ENCODE measurements at regions not wholly inside any gene's neighbourhood (a gene's known extent, or its start where the extent isn't known, plus 50 kb on each side); places are given as distances from the start of the nearest gene placed in this dataset.

DNA sequence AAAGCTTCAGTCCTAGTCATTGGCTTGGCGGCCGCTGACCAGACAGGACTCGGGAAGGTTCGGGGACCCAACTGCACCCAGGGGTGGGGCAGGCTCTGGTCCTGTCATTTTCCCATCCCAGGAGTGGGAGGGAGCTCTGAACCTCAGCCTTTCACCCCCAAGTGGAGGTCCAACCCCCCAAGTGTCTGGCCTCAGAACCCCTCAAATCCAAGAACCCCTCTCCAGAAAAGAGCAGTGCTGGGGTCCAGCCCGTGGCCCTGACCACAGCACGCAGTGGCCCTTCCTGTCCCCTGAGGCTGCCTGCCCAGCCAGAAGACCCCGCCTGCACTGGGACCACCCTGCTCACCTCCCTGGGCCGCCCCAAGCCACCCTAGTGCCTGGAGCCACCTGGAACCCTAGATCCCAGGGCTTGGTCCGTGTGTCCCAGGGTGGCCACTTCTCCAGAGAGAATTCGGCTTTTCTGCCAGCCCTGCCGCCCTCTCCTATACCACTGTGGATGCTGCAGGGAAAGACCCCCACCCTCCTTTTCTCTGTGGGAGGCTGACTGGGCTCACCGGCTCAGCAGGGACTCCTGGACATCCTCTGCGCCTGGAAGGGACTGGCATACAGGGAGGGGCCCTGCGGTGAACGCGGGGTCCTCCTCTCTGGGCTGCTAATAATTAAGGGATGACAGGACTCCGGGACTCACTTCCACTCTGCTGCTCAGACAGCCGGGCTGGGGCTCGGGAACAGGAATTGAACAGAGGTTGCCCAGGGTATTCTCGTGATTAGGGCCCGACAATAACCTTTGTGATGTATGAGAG, 326.9 kb upstream of the SFSWAP start:
- Histone ChIP-seq H3K27me3 (ENCODE audit: control insufficient read depth, insufficient read depth, low read length) (no peaks in the 10 kb centered on the region), H3K4me3 (ENCODE audit: low read depth, low read length) (no peak overlapping the region), H3K36me3 (ENCODE audit: control insufficient read depth, insufficient read depth, low read length) (no peaks in the 10 kb centered on the region)
- FAIRE-seq: no peak
- DNase-seq (ENCODE audit: low read depth): no peak
- TF ChIP-seq, protein P1, sequence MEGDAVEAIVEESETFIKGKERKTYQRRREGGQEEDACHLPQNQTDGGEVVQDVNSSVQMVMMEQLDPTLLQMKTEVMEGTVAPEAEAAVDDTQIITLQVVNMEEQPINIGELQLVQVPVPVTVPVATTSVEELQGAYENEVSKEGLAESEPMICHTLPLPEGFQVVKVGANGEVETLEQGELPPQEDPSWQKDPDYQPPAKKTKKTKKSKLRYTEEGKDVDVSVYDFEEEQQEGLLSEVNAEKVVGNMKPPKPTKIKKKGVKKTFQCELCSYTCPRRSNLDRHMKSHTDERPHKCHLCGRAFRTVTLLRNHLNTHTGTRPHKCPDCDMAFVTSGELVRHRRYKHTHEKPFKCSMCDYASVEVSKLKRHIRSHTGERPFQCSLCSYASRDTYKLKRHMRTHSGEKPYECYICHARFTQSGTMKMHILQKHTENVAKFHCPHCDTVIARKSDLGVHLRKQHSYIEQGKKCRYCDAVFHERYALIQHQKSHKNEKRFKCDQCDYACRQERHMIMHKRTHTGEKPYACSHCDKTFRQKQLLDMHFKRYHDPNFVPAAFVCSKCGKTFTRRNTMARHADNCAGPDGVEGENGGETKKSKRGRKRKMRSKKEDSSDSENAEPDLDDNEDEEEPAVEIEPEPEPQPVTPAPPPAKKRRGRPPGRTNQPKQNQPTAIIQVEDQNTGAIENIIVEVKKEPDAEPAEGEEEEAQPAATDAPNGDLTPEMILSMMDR (IDR thresholded peaks at IDR 0.05; ENCODE audit: insufficient read depth, low read length, severe bottlenecking): no peak

DNA sequence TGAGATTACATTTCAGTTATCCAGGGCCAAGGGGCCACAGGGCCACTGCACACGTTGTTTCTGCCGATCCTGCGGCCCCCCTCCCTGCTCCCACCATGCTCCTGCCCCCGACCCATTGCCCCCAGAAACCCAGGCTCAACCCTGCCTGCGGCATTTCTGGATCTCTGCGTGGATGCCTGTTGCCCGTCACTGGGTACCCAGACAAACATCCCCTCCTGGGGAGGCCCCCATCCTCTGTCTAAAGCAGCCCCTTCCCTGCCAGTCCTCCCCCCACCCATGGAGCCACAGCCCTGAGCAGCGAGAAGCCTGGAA, 326.4 kb upstream of the SFSWAP start:
- Histone ChIP-seq H3K4me3 (ENCODE audit: low read depth, low read length) (no peak overlapping the region), H3K36me3 (ENCODE audit: control insufficient read depth, insufficient read depth, low read length) (no peaks in the 10 kb centered on the region), H3K27me3 (ENCODE audit: control insufficient read depth, insufficient read depth, low read length) (no peaks in the 10 kb centered on the region)
- TF ChIP-seq, protein P1 (IDR thresholded peaks at IDR 0.05; ENCODE audit: insufficient read depth, low read length, severe bottlenecking): no peak
- FAIRE-seq: no peak
- no peak for DNase-seq (ENCODE audit: low read depth)

DNA sequence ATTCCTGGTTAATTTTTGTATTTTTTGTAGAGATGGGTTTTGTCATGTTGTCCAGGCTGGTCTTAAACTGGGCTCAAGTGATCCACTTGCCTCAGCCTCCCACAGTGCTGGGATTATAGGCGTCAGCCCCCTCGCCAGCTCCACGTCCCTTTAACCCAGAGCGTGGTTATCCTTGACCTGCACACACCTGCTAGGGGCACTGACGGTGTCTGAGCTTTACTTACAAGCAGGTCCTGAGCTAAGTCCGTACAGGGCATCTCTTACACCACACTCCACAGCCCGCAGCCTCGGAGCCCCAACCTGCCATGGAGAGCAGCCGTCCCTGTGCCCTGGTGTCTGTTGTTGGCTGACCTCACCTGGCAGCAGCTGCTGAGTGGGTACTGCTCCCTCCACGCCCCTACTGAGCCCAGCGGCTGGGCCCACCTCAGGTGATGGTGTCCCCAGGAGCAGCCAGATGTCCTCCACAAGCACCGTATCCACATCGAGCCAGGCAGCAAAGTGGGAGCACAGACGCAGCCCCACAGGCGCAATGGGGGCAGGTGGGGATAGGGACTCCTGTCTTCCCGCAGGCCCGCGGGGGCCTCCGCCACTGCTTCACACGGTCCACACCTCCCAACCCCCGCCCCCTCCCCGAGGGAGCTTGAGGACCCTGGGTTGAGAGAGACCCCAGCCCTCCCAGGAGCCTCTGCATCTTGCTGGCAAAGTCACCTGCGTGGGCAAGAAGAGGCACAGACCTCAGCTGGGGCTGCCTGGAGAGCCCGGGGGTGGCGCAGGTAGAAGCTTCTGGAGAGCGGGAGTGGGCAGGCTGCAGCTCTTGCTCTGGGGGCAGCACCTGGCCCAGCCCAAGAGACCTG, 325.4 kb upstream of the SFSWAP start:
- TF ChIP-seq, protein P1 (IDR thresholded peaks at IDR 0.05; ENCODE audit: insufficient read depth, low read length, severe bottlenecking): no peak
- H3K4me3 ChIP-seq (ENCODE audit: low read depth, low read length): no peak overlapping the region
- no peak for DNase-seq (ENCODE audit: low read depth)
- H3K27me3 ChIP-seq (ENCODE audit: control insufficient read depth, insufficient read depth, low read length): no peaks in the 10 kb centered on the region
- no peaks in the 10 kb centered on the region for H3K36me3 ChIP-seq (ENCODE audit: control insufficient read depth, insufficient read depth, low read length)
- no peak for FAIRE-seq

DNA sequence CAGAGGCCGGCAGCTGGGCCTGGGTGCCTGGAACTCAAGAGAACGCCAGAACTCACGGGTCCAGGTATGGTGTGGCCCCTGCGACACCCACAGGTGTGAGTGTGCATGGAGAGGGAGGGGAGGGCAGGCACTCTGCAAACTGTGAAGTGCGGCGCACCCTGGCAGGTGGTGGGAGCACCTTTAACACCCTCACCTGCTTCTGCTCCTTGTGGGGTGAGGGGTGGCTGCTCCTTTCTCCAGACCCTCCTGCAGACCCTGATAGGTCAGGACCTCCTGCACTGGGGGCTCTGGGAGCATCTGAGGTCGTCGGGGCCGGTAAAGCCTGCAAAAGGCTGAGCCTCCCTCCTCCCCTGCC, 324.7 kb upstream of the SFSWAP start:
- TF ChIP-seq, protein P1 (IDR thresholded peaks at IDR 0.05; ENCODE audit: insufficient read depth, low read length, severe bottlenecking): no peak
- FAIRE-seq (no peak), DNase-seq (ENCODE audit: low read depth) (no peak)
- Histone ChIP-seq H3K4me3 (ENCODE audit: low read depth, low read length) (no peak overlapping the region), H3K27me3 (ENCODE audit: control insufficient read depth, insufficient read depth, low read length) (no peaks in the 10 kb centered on the region), H3K36me3 (ENCODE audit: control insufficient read depth, insufficient read depth, low read length) (no peaks in the 10 kb centered on the region)

DNA sequence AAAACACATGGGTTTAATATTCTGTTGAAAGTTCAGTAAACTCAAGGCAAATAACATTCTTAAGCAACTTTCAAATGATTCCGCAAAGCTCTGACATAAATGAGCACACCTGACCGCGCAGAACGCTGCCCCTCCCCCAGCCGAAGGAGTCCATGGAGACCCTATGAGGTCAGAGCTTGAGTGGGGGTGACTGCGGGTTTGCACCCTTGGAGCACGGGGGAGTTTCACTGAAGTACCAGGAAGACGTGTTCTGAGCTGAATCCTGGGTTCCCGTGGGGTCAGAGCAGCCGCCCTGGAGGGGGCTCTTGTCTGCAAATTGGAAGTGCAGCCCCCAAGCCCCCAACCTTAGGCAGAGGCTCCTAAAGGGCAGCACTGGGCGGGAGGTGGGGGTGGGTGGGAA, 324.1 kb upstream of the SFSWAP start:
- Histone ChIP-seq H3K36me3 (ENCODE audit: control insufficient read depth, insufficient read depth, low read length) (no peaks in the 10 kb centered on the region), H3K27me3 (ENCODE audit: control insufficient read depth, insufficient read depth, low read length) (no peaks in the 10 kb centered on the region), H3K4me3 (ENCODE audit: low read depth, low read length) (no peak overlapping the region)
- FAIRE-seq (no peak), DNase-seq (ENCODE audit: low read depth) (no peak)
- TF ChIP-seq, protein P1 (IDR thresholded peaks at IDR 0.05; ENCODE audit: insufficient read depth, low read length, severe bottlenecking): no peak
